ENCODE measurements at regions not wholly inside any gene's neighbourhood (a gene's known extent, or its start where the extent isn't known, plus 50 kb on each side); places are given as distances from the start of the nearest gene placed in this dataset.
"Not testable (repeated sequence)": the region's sequence is repeated elsewhere in the genome, so short reads cannot be mapped to it uniquely, and the experiment has no call there.

DNA sequence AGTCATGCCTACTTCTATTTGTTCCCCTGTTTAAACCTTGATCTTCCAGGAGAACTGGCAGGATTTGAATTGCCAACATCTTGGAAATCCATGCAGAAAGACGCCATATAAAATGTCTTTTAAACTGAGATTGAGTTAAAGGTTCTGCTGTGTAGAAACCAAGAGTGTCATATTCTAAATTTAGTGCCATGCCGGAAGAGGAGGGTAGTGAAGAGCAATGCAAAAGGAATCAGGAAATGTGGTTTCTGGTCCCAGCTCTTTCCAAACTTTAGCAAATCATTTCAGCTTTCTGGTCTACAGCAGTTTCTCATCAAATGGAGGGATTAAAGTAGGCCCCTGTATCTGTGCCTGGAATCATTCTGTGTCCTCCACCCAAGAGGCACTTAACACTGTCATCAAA lies 85.7 kb downstream of the BTG1 start:
- DNase-seq = no peak

DNA sequence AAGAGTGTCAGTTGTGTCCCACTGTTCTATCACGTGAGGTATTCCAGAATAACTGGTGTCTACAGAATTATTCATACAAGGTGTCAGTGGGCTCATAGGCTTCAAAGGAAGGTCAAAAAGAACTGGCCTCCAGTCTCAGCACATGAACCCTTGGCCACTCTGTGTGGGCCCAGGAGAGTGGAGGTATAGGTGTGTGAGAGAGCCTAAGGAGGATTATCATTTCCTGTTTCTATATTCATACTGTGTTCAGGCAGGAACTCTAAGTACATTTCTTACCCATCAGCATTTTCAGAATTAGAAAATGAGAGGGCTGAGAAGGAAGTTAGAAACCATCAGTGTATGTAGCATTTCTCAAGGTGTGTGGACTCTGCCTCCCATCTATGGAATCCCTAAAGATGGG lies 87.0 kb downstream of the BTG1 start:
- no peak for DNase-seq

GRCh38 chr12:92056756-92057155 lies 88.9 kb downstream of the BTG1 start:
- DNase-seq = not testable (repeated sequence)

DNA sequence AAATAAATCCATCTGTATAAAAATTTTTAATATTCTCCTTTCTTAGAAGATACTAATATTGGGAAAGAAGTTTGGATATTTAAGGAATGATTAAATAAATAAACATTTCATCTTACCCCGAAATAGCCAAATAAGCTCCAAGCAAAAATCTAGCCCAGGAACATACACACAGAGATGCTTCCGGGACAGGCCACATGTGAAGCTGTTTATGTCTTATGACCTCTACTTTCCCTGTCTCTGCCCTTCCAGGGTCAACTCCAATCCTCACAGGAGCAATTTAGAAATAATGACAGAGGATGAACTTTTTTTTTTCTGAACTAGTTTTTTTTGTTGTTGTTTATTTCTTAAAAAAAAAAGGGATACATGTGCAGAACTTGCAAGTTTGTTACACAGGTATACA lies 89.4 kb downstream of the BTG1 start:
- DNase-seq = no peak

GRCh38 chr12:92055877-92056276 lies 89.8 kb downstream of the BTG1 start:
- peak; percentile 68 for DNase-seq

GRCh38 chr12:92051441-92051840 lies 94.2 kb downstream of the BTG1 start:
- DNase-seq = no peak

DNA sequence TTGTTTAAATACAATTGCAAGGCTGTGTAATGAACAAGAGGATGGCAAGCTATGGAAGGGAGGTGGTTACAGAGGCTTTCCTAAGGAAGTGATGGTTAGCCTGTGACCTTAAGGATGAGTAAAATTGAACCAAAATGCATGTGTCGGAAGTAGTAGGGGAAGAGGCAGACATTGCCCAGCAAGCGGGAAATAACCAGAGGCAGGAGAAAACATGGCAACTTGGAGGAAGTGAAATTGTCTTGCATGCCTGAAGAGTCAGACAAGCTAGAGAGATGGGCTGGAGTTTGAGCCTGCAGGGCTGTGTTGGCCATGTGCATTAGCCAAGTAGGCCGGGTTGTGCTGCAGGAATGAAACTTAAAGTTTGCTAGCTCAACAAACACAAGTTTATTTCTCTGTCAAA lies 96.2 kb downstream of the BTG1 start:
- no peak for DNase-seq

DNA sequence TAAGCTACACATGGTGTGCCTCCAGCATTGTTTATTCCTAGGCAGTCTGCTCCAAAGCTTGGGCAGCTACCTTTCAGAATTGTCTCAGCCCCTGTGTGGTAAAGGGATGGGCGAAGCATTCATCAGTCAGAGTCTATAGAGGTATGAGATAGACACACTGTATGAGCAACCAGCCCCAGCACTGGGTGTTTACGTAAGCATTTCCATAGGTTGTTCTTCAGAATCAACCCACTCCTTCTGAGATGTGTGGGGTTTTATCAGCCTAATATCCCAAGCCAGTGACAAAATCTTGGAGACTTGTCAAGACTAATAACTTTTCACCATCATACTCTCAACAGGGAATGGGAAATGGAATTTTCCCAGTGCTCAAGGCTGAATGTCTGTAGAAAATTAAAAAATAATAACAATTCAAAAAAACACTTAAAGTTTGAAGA lies 98.2 kb downstream of the BTG1 start:
- DNase-seq = peak; percentile 39

- DNase-seq = no peak
Observed at GRCh38 chr12:92046557-92047392, 98.9 kb downstream of the BTG1 start.

DNA sequence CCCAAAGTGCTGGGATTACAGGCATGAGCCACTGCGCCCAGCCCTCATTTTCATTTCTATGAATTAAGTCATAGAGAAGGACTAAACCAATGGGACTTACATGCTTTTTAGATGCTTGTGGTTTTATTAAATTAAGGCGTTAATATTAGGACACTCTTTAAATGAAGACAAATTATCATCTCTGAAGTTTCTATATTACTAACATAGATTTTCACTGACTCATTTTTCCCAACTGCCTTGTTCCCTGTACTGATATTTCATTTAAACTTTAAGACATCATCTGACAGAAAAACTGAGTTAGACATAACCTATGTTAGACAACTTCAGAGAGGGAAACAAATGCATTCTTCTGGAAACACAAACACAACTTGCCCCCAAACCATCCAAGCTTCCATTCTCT lies 99.8 kb downstream of the BTG1 start:
- no peak for DNase-seq

DNA sequence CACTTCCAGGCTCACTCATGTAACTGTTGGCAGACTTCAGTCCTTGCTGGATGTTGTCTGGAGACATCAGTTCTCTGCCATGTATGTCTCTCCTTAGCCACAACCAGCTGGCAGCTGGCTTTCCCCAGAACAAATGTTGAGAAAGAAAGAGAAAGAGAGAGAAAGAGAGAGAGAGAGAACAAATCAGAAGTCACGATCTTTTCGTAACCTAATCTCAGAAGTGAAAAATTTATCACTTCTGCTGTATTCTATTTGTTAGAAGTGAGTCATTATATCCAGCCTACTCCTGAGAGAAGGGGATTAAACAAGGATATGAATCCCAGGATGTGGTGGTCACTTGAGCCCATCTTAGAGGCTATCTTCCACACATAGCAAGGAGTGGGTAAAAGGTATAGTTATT lies 101.2 kb downstream of the BTG1 start:
- DNase-seq = no peak

GRCh38 chr12:92042791-92043531 lies 102.7 kb downstream of the BTG1 start:
- no peak for DNase-seq

DNA sequence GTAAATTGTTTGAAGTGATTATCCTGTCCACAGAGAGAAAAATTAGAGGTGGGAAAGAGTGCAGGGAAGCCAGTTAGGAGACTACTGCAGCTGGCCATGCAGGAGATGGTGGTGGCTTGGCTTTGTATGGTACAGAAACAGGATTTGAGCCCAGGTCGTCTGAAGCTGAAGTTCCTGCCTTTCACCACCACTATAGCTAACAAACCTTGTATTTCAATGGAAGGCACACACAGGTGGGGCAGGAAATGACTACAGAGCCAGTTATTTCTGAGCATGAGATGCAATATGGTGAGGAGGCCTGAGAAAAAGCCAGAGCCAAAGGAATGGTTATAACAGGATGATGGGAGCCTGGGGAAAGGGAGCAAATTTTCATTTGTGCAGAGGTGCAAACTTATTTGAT lies 103.9 kb downstream of the BTG1 start:
- no peak for DNase-seq

- no peak for DNase-seq
Observed at GRCh38 chr12:92039046-92039445, 106.6 kb downstream of the BTG1 start.

DNA sequence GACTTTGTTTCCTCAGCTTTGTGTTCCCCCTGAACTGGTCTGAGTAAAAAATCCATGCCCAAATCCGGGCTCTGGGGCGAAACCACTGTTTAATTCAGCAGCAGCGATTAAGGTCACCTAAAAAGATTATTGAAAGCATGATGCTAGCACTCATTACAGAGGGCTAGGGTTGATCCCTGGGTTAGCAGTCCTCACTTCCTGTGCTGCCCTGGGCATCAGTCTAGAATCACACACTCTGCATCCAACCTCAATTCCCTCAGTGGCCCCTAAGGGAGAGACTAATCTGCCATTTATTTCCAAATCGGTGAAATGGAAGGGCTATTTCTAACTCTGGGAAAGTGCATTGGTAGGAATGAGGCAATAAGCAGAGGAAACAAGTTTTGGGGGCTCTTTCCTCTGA lies 107.2 kb downstream of the BTG1 start:
- no peak for DNase-seq

DNA sequence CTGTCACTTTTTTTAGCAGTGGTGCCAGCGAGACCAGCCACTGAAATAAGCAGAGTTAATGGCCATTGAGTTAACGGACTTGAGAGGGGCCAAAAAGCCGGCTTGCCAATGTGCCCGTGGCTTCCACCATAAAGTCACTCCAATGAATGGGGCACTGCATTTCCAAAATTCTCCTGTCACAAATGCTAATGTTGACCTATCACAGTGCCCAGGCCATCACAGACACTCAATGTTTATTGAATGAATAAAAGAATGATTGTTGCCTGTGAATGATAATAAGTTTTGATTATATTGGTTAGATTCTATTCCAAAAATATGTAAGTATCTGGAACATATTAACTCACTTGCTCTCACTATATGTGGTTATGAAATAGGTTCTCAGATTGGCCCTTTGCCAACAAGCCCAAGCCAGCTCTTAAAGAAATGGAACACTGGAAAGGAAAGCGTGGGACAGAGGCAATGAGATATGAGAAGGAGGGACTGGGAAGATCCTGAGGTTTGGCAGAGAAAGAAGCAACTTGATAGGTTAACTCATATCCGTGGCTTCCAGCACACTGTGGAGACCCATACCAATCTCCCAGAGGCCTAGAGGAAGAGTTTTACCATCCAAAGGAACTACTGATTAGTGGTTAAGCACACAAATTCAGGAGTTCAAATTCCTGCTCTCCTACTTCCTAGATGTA lies 108.7 kb downstream of the BTG1 start:
- DNase-seq = no peak

GRCh38 chr12:92036061-92036620 lies 109.5 kb downstream of the BTG1 start:
- no peak for DNase-seq

- DNase-seq = no peak
Observed at GRCh38 chr12:92035477-92035876, 110.2 kb downstream of the BTG1 start.

DNA sequence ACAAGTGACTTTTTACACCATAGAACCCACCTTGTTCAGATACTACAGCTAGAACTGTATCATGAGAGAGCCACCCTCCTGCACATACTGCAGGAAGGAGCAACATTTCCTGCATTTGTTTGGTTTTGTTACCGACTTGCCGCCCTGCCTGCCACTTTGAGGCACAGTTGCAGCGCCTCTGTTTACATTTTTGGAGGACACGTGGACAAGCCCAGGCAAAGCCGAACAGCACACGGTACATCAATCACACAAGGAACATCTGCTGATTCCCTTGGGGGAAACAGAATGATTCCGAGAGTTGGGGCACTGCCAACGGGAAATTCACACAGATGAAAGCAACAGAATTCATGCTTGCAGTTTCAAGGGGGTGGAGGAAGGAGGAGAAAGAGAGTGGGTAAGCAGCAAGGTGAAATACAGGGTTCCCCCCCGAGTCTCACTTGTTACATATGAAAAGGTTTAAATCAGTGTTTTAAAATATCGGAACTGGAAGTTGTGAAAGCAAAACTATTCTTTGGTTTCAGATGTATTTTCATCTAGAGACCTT lies 110.7 kb downstream of the BTG1 start:
- DNase-seq = peak; percentile 45

DNA sequence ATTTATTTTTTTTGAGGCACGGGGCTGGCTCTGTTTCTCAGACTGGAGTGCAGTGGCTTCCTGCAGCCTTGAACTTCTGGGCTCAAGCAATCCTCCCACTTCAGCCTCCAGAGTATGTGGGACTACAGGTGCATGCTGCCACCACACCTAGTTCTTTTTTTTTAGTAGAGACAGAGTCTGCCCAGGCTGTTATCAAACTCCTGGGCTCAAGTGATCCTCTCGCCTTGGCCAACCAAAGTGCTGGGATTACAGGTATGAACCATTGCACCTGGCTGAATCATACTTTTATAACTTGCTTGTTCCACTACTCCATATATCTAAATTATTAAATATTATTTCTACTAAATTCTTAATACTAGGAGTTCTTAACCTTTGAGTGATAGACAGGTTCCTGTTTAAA lies 111.6 kb downstream of the BTG1 start:
- no peak for DNase-seq

GRCh38 chr12:92032965-92033364 lies 112.7 kb downstream of the BTG1 start:
- no peak for DNase-seq

DNA sequence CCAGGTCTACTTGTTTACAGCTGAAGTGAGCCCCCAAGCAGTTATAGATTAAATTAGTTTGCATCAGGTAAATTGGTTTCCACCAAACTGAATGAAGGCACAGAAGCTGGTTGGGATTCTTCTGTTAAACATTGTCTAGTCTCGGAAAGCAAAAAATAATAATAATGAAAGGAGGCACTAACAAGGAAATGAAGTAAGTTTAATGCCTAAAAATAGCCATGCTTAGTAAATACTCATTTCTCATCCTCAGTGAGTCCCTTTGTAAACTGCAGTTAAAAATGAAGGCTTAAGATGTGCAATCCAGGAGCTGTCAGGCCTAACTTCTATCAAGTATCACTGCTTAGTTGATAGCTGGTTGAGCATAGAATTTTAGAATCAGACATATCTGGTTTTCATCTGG lies 113.5 kb downstream of the BTG1 start:
- DNase-seq = no peak

DNA sequence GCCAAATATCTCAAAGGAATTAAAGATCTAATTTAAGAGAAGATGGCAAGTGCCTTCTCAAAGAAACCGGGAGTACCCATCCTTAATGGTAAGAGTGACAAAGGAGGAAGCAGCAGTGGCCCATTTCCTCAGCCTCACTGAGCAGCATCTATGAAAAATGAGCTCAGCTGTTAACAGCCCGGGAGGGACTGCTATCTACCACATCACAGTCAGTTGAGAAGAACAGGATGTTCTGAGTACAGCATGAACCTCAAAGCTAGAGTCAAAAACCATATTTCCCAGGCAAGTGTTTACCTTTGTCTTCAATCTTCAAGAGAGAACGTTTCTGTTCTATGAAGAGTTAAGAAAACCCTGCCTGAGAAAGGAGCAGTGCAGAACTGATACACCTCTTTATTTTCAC lies 115.0 kb downstream of the BTG1 start:
- peak; percentile 53 for DNase-seq
